DOHH2 (cell line): ENCODE measurements at regions not wholly inside any gene's neighbourhood (a gene's known extent, or its start where the extent isn't known, plus 50 kb on each side); places are given as distances from the start of the nearest gene placed in this dataset.

ENCODE experiments used
- H3F3A ChIP-seq: fragments of 200-600 bp; sonication (generic), shearing (Covaris generic); 2 replicates; pipeline ENCODE4 v1.6.0; 2016; ENCODE audit warnings: antibody characterized with exemption, mild to moderate bottlenecking; ENCODE audit not compliant: control insufficient read depth, insufficient read depth
- H3K27ac ChIP-seq: fragments of 200-600 bp; sonication (generic); 2 replicates; pipeline ENCODE4 v1.5.1; 2014; ENCODE audit warnings: low read depth, mild to moderate bottlenecking, low read length, moderate library complexity
- H3K27me3 ChIP-seq: fragments of 200-600 bp; sonication (generic); 2 replicates; pipeline ENCODE4 v1.6.1; 2014; ENCODE audit warnings: mild to moderate bottlenecking, low read length, mixed read lengths; ENCODE audit not compliant: control insufficient read depth
- H3K36me3 ChIP-seq: fragments of 200-600 bp; sonication (generic); 2 replicates; pipeline ENCODE4 v1.6.1; 2014; ENCODE audit warnings: mild to moderate bottlenecking, low read length, moderate library complexity, mixed read lengths; ENCODE audit not compliant: control insufficient read depth
- H3K4me1 ChIP-seq: fragments of 200-600 bp; sonication (generic); 2 replicates; pipeline ENCODE4 v1.6.1; 2014; ENCODE audit warnings: mild to moderate bottlenecking, low read length, mixed read lengths; ENCODE audit not compliant: control insufficient read depth
- H3K4me2 ChIP-seq: fragments of 200-600 bp; sonication (generic); 2 replicates; pipeline ENCODE4 v1.6.0; 2014; ENCODE audit warnings: mild to moderate bottlenecking, low read length, moderate library complexity
- H3K4me3 ChIP-seq: fragments of 200-600 bp; sonication (generic); 2 replicates; pipeline ENCODE4 v1.5.1; 2014; ENCODE audit warnings: mild to moderate bottlenecking, low read length, mixed read lengths
- H3K79me2 ChIP-seq: fragments of 200-600 bp; sonication (generic); 2 replicates; pipeline ENCODE4 v1.6.1; 2014; ENCODE audit warnings: mild to moderate bottlenecking, low read length, mixed read lengths; ENCODE audit not compliant: control insufficient read depth
- H3K9me2 ChIP-seq: fragments of 200-600 bp; sonication (generic); replicated peaks from 2 replicates; pipeline ENCODE4 v1.6.1; 2014; ENCODE audit warnings: mild to moderate bottlenecking, low read length, mixed read lengths; ENCODE audit not compliant: control insufficient read depth
- H3K9me3 ChIP-seq: fragments of 200-600 bp; sonication (generic); 2 replicates; pipeline ENCODE4 v1.6.1; 2014; ENCODE audit warnings: antibody characterized with exemption, low read length, mixed read lengths; ENCODE audit not compliant: control insufficient read depth, insufficient read depth
- H4K20me1 ChIP-seq: fragments of 200-600 bp; sonication (generic); 2 replicates; pipeline ENCODE4 v1.6.0; 2014; ENCODE audit warnings: low read depth, mild to moderate bottlenecking, antibody characterized with exemption, low read length, moderate library complexity; ENCODE audit not compliant: control insufficient read depth, insufficient read depth
- EZH2phosphoT487 ChIP-seq: fragments of 200-600 bp; sonication (generic); IDR thresholded peaks from 2 replicates; pipeline ENCODE4 v1.6.1; 2017; ENCODE audit warnings: borderline replicate concordance, mild to moderate bottlenecking, antibody characterized with exemption, low read length, moderate library complexity, mixed read lengths
- TF ChIP-seq, protein P1 (sequence below): fragments of 200-600 bp; sonication (generic); IDR thresholded peaks from one replicate; pipeline ENCODE4 v1.5.1; 2014; ENCODE audit warnings: antibody characterized with exemption, mild to moderate bottlenecking, low read depth, low read length; ENCODE audit not compliant: poor library complexity, severe bottlenecking

- no peak overlapping the region for H3K4me2 ChIP-seq
- H3K9me2 ChIP-seq = no peaks in the 10 kb centered on the region
- H3K27ac ChIP-seq = no peak overlapping the region
- H3K27me3 ChIP-seq = peaks cover 3% of the 10 kb centered on the region; the same call in 1 of the 2 replicates
- H3K9me3 ChIP-seq = no peaks in the 10 kb centered on the region
- no peaks in the 10 kb centered on the region for H3F3A ChIP-seq
- no peak for TF ChIP-seq EZH2phosphoT487
- TF ChIP-seq, protein P1, sequence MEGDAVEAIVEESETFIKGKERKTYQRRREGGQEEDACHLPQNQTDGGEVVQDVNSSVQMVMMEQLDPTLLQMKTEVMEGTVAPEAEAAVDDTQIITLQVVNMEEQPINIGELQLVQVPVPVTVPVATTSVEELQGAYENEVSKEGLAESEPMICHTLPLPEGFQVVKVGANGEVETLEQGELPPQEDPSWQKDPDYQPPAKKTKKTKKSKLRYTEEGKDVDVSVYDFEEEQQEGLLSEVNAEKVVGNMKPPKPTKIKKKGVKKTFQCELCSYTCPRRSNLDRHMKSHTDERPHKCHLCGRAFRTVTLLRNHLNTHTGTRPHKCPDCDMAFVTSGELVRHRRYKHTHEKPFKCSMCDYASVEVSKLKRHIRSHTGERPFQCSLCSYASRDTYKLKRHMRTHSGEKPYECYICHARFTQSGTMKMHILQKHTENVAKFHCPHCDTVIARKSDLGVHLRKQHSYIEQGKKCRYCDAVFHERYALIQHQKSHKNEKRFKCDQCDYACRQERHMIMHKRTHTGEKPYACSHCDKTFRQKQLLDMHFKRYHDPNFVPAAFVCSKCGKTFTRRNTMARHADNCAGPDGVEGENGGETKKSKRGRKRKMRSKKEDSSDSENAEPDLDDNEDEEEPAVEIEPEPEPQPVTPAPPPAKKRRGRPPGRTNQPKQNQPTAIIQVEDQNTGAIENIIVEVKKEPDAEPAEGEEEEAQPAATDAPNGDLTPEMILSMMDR = no peak
- no peak overlapping the region for H3K4me3 ChIP-seq
- no peaks in the 10 kb centered on the region for H3K4me1 ChIP-seq
- H4K20me1 ChIP-seq = no peaks in the 10 kb centered on the region
- no peaks in the 10 kb centered on the region for H3K79me2 ChIP-seq
- H3K36me3 ChIP-seq = no peaks in the 10 kb centered on the region
These were observed 141.9 kb downstream of the PSAT1 start for GRCh38 chr9:78438780-78439179.

GRCh38 chr9:78439190-78439865, 142.4 kb downstream of the PSAT1 start:
- Histone ChIP-seq H3K4me1 (no peaks in the 10 kb centered on the region), H3K4me2 (no peak overlapping the region), H3K9me2 (no peaks in the 10 kb centered on the region), H3K9me3 (no peaks in the 10 kb centered on the region), H4K20me1 (no peaks in the 10 kb centered on the region), H3K27ac (no peak overlapping the region), H3K4me3 (no peak overlapping the region), H3K79me2 (no peaks in the 10 kb centered on the region), H3F3A (no peaks in the 10 kb centered on the region), H3K36me3 (no peaks in the 10 kb centered on the region), H3K27me3 (peaks cover 3% of the 10 kb centered on the region; the same call in 1 of the 2 replicates)
- TF ChIP-seq EZH2phosphoT487 = no peak
- TF ChIP-seq, protein P1 = peak; percentile 92

DNA sequence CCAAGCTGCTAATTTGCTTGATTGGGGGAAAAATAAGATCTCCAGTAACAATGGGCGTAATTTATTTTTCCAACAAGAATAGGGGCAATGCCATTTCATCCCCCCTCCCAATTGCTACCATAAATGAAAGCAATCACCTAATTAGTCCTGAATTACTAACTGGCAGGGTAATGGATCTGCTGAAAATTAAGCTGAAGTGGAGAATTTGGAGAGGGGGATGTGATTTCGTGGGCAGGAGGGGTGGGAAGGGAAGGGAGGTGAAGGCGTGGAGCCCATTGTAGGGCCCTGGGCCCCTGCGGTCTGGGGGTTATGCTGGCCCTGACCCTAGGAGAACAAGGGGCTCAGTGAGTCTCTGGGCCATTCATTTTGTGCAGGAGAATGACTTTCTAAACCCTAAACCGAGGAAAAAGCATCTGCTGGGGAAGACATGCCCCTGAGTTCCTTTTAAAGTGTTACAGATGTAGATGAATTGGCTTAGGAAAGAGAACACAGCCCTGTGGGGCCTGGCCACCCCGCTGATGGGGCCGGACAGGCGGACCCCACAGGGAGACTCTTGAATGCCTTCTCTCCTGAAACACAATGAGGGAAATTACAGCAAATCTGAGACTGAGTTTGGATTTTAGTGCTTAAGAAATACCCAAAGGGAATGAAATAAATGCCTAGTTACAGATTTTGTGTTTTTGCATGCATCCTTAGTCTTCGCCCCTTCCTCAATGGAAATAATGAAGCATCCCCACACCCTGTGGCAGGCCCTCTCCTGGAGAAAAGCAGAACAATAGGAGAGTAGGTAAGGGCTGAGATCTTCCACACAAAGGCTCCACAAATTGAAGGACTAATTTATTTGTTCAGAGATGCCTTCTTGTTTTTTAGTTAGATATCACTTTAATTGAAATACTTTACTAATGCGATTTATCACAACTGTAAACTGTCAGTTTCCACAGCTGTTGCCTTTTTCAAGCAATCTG, 143.2 kb downstream of the PSAT1 start:
- Histone ChIP-seq H3K27ac (no peak overlapping the region), H3K4me2 (no peak overlapping the region)

More for the DNA sequence above, 143.2 kb downstream of the PSAT1 start:
- Histone ChIP-seq H3K9me2 (no peaks in the 10 kb centered on the region), H3K79me2 (no peaks in the 10 kb centered on the region), H4K20me1 (no peaks in the 10 kb centered on the region), H3K4me1 (no peaks in the 10 kb centered on the region), H3F3A (no peaks in the 10 kb centered on the region), H3K9me3 (no peaks in the 10 kb centered on the region), H3K36me3 (no peaks in the 10 kb centered on the region), H3K4me3 (no peak overlapping the region), H3K27me3 (peaks cover 3% of the 10 kb centered on the region; the same call in 1 of the 2 replicates)
- TF ChIP-seq, protein P1 = no peak
- TF ChIP-seq EZH2phosphoT487 = no peak
